A673 (cell line): ENCODE measurements at regions not wholly inside any gene's neighbourhood (a gene's known extent, or its start where the extent isn't known, plus 50 kb on each side); places are given as distances from the start of the nearest gene placed in this dataset.

Source experiments
- CTCF ChIP-seq: fragments of 300-800, 200-600 bp; sonication (generic); conservative IDR thresholded peaks from 2 replicates; pipeline ENCODE4 v1.5.1; 2017; ENCODE audit warnings: low read depth, mild to moderate bottlenecking, antibody characterized with exemption, low read length, moderate library complexity, mixed read lengths
- EZH2 ChIP-seq: fragments of 200-600 bp; sonication (generic); IDR thresholded peaks from 2 replicates; pipeline ENCODE4 v1.6.1; 2017; ENCODE audit warnings: borderline replicate concordance, low read depth, mild to moderate bottlenecking, mixed read lengths, antibody characterized with exemption, low read length; ENCODE audit not compliant: poor library complexity, severe bottlenecking

DNA sequence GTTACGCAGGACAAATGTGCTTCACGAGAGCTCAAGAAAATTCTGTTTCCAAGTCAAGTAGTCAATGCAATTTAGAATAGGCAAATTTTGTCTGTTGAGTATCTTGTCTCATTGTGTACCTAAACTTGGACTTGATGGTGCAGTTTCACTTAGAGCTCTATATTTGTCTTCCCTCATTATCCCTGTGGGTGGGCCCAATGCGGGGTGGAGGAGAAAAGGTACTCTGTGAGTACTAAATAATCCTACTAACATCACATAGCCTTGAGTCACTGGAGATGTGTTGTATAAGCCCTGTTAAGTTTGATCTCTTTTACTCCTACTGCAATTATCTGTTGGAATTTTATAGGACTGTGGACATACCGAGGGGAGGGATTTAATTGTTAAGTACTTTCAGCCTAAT, 331.2 kb downstream of the METTL15 start:
- TF ChIP-seq CTCF (no peak), EZH2 (no peak)
